A673 (cell line): ENCODE measurements at regions not wholly inside any gene's neighbourhood (a gene's known extent, or its start where the extent isn't known, plus 50 kb on each side); places are given as distances from the start of the nearest gene placed in this dataset.
"Not testable (repeated sequence)": the region's sequence is repeated elsewhere in the genome, so short reads cannot be mapped to it uniquely, and the experiment has no call there.

Experiments
- BruUV-seq: library from RNA; stranded (reverse); fragments of 400-500 nt; replicated peaks from 2 replicates; lab custom pipeline; 2021; lab: Mats Ljungman, UMichigan
- CTCF ChIA-PET: fragments of 300-600 bp; sonication (Branson Sonifier 250); formaldehyde crosslinking; loops from one replicate; lab custom pipeline; 2022; ENCODE audit warnings: antibody characterized with exemption; lab: Charles Lee
- POLR2A ChIA-PET: fragments of 300-600 bp; sonication (Branson Sonifier 250); formaldehyde crosslinking; loops from one replicate; lab custom pipeline; 2022; ENCODE audit warnings: antibody characterized with exemption; ENCODE audit not compliant: low non-redundant PET; lab: Charles Lee
- DNase-seq: peaks from one replicate; pipeline ENCODE4 v3.0.0-alpha.2; 2015; ENCODE audit warnings: low spot score
- H3K27ac ChIP-seq: fragments of 200-600 bp; sonication (generic); 2 replicates; pipeline ENCODE4 v1.5.1; 2016; ENCODE audit warnings: mixed run types, low read depth, mild to moderate bottlenecking, mixed read lengths, antibody characterized with exemption, low read length; ENCODE audit not compliant: poor library complexity, severe bottlenecking
- H3K27me3 ChIP-seq: fragments of 200-600 bp; sonication (generic); replicated peaks from 2 replicates; pipeline ENCODE4 v1.6.1; 2017; ENCODE audit warnings: mixed run types, low read depth, mild to moderate bottlenecking, mixed read lengths, antibody characterized with exemption, low read length; ENCODE audit not compliant: insufficient read depth, poor library complexity
- H3K36me3 ChIP-seq: fragments of 200-600 bp; sonication (generic); 2 replicates; pipeline ENCODE4 v1.6.1; 2016; ENCODE audit warnings: mixed run types, mild to moderate bottlenecking, mixed read lengths, antibody characterized with exemption, low read length; ENCODE audit not compliant: insufficient read depth, poor library complexity, severe bottlenecking
- H3K4me1 ChIP-seq: fragments of 200-600 bp; sonication (generic); 2 replicates; pipeline ENCODE4 v1.6.1; 2017; ENCODE audit warnings: mixed run types, mild to moderate bottlenecking, mixed read lengths, antibody characterized with exemption, low read length; ENCODE audit not compliant: insufficient read depth, poor library complexity, severe bottlenecking
- H3K4me3 ChIP-seq: fragments of 200-600 bp; sonication (generic); 2 replicates; pipeline ENCODE4 v1.5.1; 2016; ENCODE audit warnings: low read depth, mixed run types, mild to moderate bottlenecking, mixed read lengths, low read length; ENCODE audit not compliant: poor library complexity, severe bottlenecking
- H3K9me3 ChIP-seq: fragments of 200-600 bp; sonication (generic); 2 replicates; pipeline ENCODE4 v1.6.1; 2016; ENCODE audit warnings: mixed run types, low read depth, mild to moderate bottlenecking, mixed read lengths, antibody characterized with exemption, low read length; ENCODE audit not compliant: poor library complexity, severe bottlenecking
- intact Hi-C: fragments of 100-400 bp; cut with micrococcal nuclease; formaldehyde crosslinking; loops from one replicate; pipeline ENCODE4 v1.10.0; 2022; ENCODE audit not compliant: unreplicated experiment

DNA sequence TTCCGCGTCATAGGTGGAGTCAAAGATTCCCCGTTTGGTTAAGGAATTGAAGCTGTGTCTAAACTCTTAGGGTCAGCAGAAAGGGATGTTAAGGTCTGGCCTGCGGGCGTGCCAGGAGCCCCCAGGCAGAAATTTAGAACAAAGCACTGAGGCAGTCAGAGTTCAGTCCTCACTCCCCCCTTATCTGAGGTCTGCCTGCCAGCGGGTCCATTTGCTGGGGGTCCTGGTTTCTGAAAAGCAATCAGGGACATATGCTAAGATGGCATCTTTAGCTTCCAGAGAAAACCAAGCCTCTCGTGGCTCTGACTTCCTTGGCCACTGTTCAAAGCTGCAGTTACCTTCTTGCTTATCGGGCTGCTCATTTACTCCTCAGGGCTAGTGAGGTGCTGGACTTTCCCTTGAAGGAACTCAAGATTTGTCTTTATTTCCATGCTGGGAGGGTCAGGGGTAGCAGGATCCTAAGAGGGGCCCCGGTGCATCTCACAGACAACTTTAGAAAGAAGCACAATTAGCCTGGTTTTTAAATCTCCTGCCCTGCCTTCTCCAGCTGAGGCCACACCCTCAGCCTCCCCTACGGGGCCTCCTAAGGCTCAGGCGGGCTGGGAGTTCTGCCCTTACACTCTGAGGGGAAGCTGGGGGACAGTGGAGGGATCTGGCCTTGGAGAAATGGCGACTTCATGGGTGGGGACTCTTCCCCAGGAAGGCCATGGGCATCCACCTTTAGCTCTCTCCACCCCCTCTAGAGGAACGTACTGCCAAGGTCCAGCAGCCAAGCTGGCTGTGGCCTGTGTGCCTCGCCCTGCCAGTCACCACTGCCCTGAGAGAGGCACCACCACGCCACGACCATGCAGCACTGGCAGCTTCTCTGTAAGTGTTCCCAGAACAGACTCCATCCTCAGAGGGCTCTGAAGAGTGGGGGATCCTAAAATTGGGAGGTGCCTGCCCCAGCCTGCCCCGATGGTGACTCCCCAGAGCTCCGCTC lies 121.1 kb upstream of the MTLN start:
- DNase-seq, intact Hi-C loops, H3K27ac ChIP-seq, H3K27me3 ChIP-seq, H3K36me3 ChIP-seq, BruUV-seq, POLR2A ChIA-PET, CTCF ChIA-PET, H3K4me1 ChIP-seq, H3K9me3 ChIP-seq, H3K4me3 ChIP-seq: not testable (repeated sequence)

DNA sequence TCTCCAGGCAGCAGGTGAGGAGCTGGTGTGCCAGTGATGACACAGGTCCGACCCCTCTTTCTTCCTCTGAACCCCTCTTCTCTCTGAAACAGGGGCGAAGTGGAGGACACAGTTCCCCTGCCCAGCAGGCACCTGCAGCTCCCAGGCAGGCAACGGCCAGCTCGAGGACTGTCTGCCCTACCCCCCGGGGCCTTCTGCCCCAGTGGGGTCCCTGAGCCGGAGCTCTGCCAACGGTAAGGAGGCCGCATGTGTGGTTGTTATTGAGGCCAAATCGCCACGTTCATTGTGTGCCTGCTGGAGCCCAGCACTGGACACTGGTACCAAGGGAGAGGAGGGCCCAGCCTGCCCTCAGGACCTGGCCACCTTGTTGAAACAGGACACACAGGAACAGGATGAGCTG lies 119.3 kb upstream of the MTLN start:
- POLR2A ChIA-PET, H3K4me1 ChIP-seq, BruUV-seq, H3K9me3 ChIP-seq, intact Hi-C loops, H3K27ac ChIP-seq, CTCF ChIA-PET, DNase-seq, H3K36me3 ChIP-seq, H3K4me3 ChIP-seq, H3K27me3 ChIP-seq: not testable (repeated sequence)

DNA sequence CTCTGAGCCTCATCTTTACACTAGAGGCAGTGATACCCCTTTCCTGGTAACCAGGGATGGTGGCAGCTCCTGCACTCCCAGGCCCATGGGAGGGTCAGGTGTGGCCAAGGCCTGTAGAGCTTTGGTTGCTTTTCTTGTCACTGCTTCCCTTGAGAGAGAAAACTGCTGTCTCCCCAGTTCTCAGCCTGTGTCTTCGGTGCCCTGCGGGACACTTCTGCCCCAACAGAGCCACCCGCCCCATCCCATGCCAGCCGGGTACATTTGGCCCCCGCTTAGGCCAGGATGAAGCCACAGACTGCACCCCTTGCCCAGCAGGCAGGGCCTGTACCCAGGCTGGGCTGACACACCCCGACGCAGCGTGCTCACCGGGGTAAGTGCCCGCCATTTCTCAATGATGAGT lies 117.4 kb upstream of the MTLN start:
- H3K36me3 ChIP-seq, CTCF ChIA-PET, BruUV-seq, DNase-seq, H3K4me3 ChIP-seq, H3K9me3 ChIP-seq, H3K4me1 ChIP-seq, H3K27ac ChIP-seq, H3K27me3 ChIP-seq, POLR2A ChIA-PET, intact Hi-C loops: not testable (repeated sequence)

DNA sequence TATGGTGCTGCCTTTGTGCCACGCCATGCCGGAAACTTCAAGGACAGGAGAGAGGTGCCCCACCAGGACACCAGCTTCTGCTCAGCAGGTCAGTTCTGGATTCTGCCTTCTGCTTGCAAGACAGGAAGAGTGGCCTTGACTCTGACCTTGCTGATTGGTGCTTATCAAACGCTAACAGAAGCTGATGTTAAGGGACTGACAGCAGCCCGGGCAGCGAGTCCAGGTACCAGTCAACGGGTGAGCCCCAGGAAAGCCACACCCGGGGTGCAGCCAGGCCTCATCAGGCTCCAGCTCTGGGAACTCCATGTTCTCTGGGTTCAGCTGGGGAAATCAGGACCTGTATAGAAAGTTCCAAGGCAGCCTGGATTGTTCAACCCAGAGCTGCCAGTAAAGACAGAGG lies 116.8 kb upstream of the MTLN start:
- H3K36me3 ChIP-seq, H3K4me3 ChIP-seq, CTCF ChIA-PET, H3K9me3 ChIP-seq, intact Hi-C loops, BruUV-seq, H3K4me1 ChIP-seq, POLR2A ChIA-PET, H3K27ac ChIP-seq, DNase-seq, H3K27me3 ChIP-seq: not testable (repeated sequence)

DNA sequence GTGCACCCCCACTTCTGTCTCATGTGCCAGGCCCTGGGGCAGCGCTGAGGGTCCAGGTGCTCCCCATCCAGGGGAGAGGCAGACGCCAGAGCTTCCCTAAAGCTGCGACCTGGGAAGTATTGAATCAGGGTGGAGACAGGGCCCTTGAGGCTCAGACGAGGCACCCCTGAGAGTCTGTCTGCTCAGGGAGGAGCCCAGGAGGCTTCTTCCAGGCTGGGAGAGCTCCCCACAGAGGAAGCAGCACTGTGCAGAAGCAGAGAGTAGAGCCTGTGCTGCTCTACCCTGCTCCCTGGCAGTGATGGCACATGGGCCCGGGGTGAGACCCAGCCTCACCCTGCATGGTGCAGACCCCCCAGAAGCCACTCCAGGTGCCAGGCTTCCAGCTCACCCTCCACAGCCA lies 116.3 kb upstream of the MTLN start:
- H3K27ac ChIP-seq, H3K27me3 ChIP-seq, intact Hi-C loops, CTCF ChIA-PET, H3K4me1 ChIP-seq, BruUV-seq, POLR2A ChIA-PET, DNase-seq, H3K36me3 ChIP-seq, H3K4me3 ChIP-seq, H3K9me3 ChIP-seq: not testable (repeated sequence)

DNA sequence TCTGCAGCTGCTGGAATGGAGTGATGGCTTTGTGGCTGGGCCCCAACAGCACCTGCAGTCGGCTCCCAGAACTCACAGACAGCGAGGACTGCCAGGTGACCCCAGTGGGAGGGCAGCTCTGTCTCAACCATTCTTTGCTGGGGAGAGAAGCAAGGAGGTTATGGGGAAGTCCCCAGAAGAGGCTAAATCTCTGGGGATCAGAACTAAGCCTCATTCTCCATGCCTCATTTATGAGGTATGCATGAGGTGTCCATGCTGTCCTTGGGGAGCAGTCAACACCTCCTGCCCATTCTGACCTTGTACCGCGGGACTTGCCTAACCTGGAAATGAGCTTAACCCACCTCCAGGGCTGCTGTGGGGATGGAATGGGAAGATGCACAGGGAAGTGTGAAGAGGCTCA lies 111.5 kb upstream of the MTLN start:
- H3K4me3 ChIP-seq, intact Hi-C loops, DNase-seq, BruUV-seq, POLR2A ChIA-PET, H3K27me3 ChIP-seq, CTCF ChIA-PET, H3K36me3 ChIP-seq, H3K4me1 ChIP-seq, H3K9me3 ChIP-seq, H3K27ac ChIP-seq: not testable (repeated sequence)

DNA sequence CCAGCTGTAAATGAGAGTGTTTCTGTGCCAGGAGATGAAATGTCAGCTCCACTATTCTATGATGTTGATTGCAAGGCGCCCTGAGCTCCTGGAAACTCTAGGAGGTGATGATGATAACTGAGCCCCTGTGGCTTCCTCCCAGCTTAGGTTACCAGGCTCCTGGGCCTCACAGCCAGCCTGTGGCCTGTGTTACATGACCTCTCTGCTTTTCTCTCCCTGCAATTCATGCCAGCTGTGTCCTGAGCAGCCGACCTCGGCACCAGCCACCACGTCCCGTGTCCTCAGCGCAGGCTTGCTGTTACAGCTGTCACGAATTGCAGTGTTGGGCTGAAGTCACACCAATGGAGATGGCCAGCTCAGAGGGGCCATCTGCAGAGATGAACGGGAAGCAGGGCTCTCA lies 110.2 kb upstream of the MTLN start:
- H3K27me3 ChIP-seq, H3K4me1 ChIP-seq, DNase-seq, H3K36me3 ChIP-seq, H3K27ac ChIP-seq, POLR2A ChIA-PET, BruUV-seq, intact Hi-C loops, H3K9me3 ChIP-seq, CTCF ChIA-PET, H3K4me3 ChIP-seq: not testable (repeated sequence)
